SIG-M5 (cell line): ENCODE measurements at regions not wholly inside any gene's neighbourhood (a gene's known extent, or its start where the extent isn't known, plus 50 kb on each side); places are given as distances from the start of the nearest gene placed in this dataset.

Experiments
- DNase-seq: peaks from one replicate; lab custom pipeline; 2025; lab: John Stamatoyannopoulos, UW

DNA sequence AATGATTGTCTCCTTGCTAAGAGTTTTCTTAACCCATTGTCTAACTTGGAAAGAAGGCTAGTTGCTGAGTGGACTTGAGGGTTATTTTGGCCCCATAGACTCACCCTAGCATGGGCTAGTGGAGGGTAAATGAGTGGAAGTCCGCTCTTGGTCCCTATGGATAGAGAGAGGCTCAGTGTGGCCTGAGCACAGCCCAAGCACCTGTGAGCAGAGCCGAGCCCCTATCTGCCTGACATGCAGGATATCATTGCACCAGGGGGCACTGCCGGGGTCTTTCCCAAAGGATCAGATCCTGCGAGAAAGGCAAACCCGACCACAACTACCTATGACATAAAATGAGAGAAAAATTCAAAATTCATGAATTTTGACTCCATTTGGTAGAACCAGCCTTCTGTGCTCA, 70.6 kb upstream of the GGTLC1 start:
- DNase-seq, result no peak

DNA sequence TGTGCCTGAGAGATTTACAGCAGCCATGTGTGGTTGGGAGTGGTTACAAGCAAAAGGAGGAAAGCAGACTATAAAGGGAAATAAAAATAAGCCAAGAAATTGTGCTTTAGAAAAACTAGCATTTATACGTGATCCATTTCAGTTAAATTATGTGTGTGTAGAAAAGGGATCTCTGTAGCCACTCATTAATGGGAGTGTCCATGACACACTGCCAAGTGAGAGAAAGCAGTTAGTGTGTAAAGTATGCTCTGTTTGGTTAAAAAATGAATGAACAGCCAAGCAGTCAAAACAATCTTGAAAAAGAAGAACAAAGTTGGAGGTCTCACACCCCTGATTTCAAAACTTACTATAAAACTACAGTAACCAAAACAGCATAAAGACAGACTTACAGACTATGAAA, 67.9 kb upstream of the GGTLC1 start:
- no peak for DNase-seq

DNA sequence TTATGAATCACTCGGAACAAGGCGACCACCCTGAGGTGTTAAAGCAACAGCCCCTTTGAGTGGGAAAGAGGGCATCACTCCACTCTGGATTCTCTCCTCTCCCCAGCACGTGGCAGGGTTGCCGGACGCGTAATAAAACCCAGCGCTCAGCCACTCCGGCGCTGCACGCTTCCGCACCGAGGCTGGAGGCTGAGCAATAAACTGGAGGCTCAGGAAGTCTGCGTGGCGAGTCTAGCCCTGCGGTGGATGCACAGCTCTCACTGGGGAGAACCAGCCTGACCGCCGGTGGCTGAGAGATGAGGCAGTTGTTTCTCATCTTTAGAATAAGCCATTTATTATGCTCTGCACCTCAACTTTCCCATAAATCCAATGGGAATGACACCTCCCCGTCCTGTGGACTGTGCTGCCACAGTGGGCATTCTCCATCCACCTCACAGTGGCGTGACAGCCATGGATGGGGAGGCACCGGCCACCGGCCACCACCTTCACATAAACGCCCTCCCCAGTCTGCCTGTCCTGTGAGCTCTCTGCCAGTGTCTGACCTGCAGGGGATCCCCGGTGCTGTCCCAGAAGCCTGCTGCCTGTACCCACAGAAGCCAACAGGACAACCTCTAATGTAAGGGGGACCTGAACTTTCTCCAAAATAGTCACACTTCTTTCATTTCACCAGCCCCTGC, 64.2 kb upstream of the GGTLC1 start:
- no peak for DNase-seq

DNA sequence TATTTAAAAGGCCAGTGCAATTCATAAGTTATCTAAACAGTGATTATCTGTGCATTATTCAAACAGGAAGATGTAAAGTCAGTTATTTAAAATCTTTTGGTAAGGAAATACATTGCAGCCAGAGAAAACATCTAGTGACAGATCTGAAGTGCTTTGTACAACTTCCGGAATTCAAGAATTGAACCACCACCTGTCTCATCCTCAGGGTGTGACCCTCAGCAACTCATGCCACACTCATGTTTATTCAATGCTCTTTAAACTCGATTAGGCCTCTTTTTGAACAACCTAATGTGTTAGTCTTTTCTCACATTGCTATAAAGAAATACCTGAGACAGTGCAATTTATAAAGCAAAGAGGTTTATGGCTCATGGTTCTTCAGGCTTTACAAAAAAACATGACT, 62.6 kb upstream of the GGTLC1 start:
- DNase-seq, result no peak

DNA sequence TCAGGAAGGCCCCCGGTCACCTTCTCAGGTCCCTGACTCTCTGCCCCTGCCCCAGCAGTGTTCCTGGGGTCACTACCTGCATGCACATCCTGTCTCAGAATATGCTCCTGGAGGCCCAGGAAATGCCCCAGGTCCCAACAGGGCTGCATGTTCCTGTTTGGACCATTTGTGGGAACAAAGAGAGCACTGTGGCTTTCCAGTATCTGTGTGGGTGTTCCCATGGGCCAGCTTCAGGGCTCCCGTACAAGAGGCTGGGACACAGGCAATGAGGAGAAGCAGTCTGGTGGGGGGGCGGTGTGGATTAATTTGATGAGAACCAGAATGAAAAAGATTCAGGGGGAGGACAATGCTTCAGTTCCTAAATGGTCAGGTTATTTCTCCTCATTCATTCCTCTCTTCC, 61.5 kb upstream of the GGTLC1 start:
- no peak for DNase-seq

DNA sequence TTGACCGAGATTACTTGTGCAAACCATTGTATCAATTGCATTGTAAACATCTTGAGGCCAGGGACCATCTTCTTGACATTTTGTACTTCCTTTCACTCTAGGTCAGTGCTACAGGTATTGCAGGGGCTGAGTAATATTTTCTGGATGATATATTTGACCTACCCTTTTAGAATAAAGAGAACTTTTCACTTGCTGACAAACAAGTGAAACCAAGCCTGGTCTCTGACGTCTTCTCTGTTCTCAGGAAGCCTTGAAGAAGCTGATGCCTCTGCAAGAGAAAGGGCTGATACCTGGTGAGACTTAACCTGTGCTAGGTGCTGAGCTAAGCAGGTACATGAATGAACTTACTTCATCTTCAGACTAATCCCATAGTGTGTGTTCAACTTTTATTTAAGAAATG, 60.5 kb upstream of the GGTLC1 start:
- no peak for DNase-seq

DNA sequence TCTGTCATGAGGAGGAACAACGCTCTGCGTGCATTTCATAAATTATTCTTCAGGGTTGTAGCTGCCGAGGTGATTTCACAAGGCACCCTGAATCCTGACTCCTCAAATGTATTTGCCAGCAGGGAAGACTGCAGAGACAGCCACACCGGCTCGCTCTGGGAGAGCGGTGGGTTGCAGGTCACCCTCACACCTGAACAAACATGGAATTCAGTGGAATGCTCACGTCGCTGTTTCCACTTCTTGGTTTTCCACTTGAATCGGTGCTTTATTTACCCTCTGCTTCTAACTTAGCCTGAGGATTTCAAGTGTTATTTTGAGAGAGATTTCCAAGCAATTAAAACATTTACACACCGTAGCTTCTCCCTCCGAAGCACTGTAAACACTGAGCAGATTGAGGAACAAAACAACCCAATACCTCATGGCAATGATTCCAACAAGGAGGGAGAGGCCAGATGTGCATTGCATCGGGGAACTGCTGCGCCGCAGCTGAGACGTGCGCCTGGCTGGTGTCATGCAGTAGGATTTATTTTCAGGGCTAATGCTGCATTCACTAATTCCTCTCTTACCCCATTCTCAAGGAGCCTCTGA, 59.5 kb upstream of the GGTLC1 start:
- DNase-seq, result no peak

DNA sequence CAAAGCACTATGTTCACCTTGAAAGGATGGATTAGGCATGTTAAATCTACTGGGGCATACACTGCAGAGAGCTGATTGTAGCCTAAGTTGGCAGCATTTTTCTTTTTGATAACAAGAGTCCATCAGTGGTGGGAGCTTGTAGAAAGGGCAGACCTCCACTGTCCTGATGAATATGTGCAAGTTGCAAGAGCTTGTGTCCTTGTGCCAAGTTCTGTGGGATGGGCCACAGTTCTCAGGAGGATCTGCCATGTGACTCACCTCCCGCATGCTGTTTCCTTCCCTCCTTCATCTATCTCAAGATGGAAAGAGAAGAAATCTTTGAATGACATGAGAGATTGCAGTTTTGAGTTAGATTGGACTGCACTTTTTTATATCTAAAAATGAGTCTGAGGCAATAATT, 58.3 kb upstream of the GGTLC1 start:
- DNase-seq, result no peak

DNA sequence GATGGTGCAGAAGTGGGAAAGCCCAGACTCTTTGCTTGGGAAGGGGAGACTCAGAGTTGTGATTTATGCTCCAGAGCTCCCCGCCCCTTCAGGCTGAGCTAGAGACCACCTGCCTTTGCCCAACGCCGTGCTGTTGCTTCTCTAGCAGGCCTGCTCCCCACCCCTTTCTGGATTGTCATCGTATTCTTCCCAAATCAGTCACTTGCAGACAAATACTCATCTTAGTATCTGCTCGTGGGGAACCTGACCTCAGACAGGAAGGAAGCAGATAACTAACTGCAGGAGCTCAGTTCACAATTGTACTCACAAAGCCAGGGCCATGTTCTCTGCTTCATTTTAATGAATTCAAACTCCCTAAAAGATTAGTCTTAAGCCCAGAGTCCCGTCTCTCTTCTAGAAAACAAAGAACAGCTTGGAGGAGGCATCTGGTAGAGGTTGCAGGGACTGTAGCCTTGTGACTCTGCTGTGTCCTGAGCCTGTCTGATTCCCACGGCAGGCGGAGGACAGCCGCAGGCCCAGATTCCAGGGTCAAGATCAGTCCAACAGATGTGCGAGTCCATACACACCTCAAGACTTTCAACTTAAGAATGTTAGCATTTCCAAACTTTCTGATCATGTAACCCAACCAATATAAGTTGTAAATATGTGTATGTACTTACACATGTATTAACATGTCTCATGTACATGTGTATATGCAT, 57.2 kb upstream of the GGTLC1 start:
- no peak for DNase-seq

DNA sequence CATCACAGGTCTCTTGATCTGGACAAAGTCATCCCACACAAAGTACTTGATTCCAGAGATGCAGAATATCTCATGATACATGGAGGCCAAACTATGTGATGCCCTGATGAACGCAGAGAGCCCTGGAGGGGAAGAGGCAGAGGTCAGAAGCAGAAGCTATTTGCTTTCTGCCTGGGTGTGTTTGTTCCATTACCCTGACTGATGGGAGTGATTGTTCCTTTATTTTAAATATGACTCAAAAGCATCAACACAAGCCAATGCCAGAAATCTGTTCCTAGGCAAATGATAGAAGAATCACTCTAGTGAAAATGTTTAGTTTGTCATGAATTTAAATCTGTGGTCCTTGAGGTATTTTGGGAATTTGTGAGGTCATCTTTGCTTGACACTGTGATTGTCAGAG, 54.7 kb upstream of the GGTLC1 start:
- no peak for DNase-seq

DNA sequence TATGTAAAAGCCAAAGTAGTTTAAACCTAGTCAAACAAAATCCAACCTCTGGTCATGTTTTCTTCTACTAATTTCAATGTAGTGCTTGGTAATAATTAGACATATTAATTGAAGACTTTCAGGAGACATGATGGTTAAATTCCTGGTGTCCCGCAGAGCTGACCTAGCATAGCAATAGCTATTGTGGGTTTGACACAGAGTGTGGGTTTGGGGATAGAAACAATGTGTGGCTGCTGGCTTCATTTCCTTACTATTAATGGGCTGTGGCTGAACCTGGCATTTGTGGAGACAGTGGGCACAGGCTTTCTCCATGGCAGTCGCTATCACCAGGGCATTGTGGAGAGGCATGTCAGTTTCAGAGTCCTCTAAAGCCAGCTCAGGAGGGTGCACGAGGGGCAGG, 54.1 kb upstream of the GGTLC1 start:
- DNase-seq, result no peak

DNA sequence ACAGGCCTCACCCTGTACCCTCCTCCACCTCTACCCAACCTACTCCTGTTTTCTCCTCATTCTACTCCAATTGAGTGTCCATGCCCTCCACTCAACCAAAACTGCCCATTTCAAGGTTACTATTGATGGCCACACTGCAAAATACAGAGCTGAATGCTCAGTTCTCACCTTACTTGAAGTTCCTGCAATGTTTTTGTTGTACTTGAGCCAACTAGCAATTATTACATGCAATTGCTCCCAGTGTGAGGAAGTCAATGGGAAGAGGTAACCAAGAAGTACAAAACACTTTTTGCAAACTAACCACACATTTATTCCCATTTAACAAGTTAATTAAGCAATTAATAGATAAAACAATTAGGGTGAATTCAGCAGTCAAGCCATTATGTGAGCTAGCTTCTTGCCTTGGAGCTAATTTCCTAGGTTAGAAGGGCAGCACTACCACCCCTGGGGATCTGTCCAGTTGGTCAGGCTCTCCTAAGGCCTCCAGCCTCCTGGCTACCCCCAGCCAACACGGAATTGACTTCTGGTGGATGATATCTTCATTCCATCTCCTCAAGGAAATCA, 52.4 kb upstream of the GGTLC1 start:
- DNase-seq, result no peak

DNA sequence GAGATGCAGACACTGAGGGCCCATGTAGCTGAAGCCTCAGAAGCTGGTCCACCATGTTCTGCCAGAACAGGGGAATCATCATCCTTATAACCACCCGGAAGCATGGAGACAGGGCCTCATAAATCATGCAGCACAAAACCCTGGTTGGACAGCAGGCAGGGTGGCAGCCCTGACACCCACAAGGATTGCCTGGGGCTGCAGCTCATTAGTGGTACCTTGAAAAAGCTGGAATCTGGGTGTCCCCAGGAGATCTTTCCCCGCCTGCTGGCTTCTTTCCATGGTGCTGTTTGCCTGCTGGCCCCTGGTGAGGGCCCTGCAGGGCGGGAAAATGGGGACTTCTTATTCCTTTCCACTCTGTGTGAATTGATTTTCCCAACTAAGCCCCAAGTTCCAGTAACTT, 50.6 kb upstream of the GGTLC1 start:
- DNase-seq, result no peak
